ENCODE measurements at regions not wholly inside any gene's neighbourhood (a gene's known extent, or its start where the extent isn't known, plus 50 kb on each side); places are given as distances from the start of the nearest gene placed in this dataset.

- no peak for TF ChIP-seq ELK1 (IDR thresholded peaks at IDR 0.05; ENCODE audit: low read depth, low read length)
- no peak for TF ChIP-seq EP300 (IDR thresholded peaks at IDR 0.05; ENCODE audit: borderline replicate concordance in 1 of 2, control insufficient read depth in 1 of 2, low read depth in 2 of 2, low read length in 2 of 2)
- no peak for TF ChIP-seq RCOR1 (conservative IDR thresholded peaks at IDR 0.05; ENCODE audit: low read depth, low read length)
- TF ChIP-seq RBBP5 (conservative IDR thresholded peaks at IDR 0.05): no peak
- TF ChIP-seq REST (IDR thresholded peaks at IDR 0.05; ENCODE audit: low read depth, low read length): no peak
- no peak for TF ChIP-seq MEF2A (IDR thresholded peaks at IDR 0.05; ENCODE audit: insufficient read depth, low read depth, low read length)
- no peak for TF ChIP-seq POLR2AphosphoS5 (IDR thresholded peaks at IDR 0.05; ENCODE audit: low read length)
- no peak for TF ChIP-seq YY1 (IDR thresholded peaks at IDR 0.05; ENCODE audit: low read depth, low read length)
- TF ChIP-seq POLR2AphosphoS2 (IDR thresholded peaks at IDR 0.05; ENCODE audit: low read depth, low read length): no peak
Observed at GRCh38 chr14:89521988-89522387, 105.0 kb upstream of the FOXN3 start.

All from GM12878 (cell line).